ENCODE measurements at regions not wholly inside any gene's neighbourhood (a gene's known extent, or its start where the extent isn't known, plus 50 kb on each side); places are given as distances from the start of the nearest gene placed in this dataset.

GRCh38 chr4:162727232-162727631 is 439.5 kb downstream of the NAF1 start:
- Histone ChIP-seq H3K9ac (ENCODE audit: low read length) (no peak overlapping the region), H2AFZ (ENCODE audit: low read length) (no peak overlapping the region), H3K9me3 (ENCODE audit: low read length) (no peaks in the 10 kb centered on the region), H3K9me2 (replicated peaks; ENCODE audit: low read length) (no peaks in the 10 kb centered on the region), H3F3A (ENCODE audit: low read length, unreplicated experiment) (no peaks in the 10 kb centered on the region), H3K27me3 (ENCODE audit: low read length) (no peaks in the 10 kb centered on the region), H3K79me2 (ENCODE audit: low read length) (no peaks in the 10 kb centered on the region), H4K20me1 (ENCODE audit: low read length) (no peaks in the 10 kb centered on the region), H3K4me1 (ENCODE audit: insufficient read depth, low read length) (no peaks in the 10 kb centered on the region), H3K4me3 (ENCODE audit: low read length) (no peak overlapping the region), H3K27ac (ENCODE audit: low read length) (no peak overlapping the region), H3K4me2 (ENCODE audit: low read length) (no peak overlapping the region), H3K36me3 (ENCODE audit: low read depth, low read length) (no peaks in the 10 kb centered on the region)
- ATAC-seq (no peak), DNase-seq (peak; percentile 1)
- intact Hi-C loops (cut with micrococcal nuclease): no loop called here
- no TSS peak for BruUV-seq (replicated peaks)
- TF ChIP-seq CTCF (conservative IDR thresholded peaks at IDR 0.05; ENCODE audit: low read depth, low read length) (no peak), EZH2phosphoT487 (IDR thresholded peaks at IDR 0.05; ENCODE audit: borderline replicate concordance, low read length) (no peak), EZH2 (IDR thresholded peaks at IDR 0.05; ENCODE audit: low read length, unreplicated experiment) (no peak)
- CTCF ChIA-PET: no interaction called here
- POLR2A ChIA-PET (ENCODE audit: unreplicated experiment): no interaction called here

DNA sequence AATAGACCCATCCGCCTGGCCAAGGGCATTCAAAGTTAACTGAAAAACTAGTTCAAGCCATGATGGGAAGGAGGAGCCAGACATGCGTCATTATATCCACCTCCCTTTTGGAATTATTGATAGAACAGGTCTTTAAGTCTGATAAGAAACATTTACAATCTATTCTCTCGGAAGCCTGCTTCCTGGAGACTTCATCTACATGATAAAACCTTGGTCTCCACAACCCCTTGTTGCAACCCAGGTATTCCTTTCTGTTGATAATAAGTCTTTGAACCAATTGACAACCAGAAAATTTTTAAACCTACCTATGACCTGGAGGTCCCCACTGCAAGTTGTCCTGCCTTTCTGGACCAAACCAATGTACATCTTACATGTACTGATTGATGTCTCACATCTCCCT is 451.3 kb downstream of the NAF1 start:
- Histone ChIP-seq H2AFZ (ENCODE audit: low read length) (no peak overlapping the region), H4K20me1 (ENCODE audit: low read length) (no peaks in the 10 kb centered on the region), H3F3A (ENCODE audit: low read length, unreplicated experiment) (no peaks in the 10 kb centered on the region), H3K9me2 (replicated peaks; ENCODE audit: low read length) (no peaks in the 10 kb centered on the region), H3K36me3 (ENCODE audit: low read depth, low read length) (no peaks in the 10 kb centered on the region), H3K4me2 (ENCODE audit: low read length) (no peak overlapping the region), H3K4me1 (ENCODE audit: insufficient read depth, low read length) (no peaks in the 10 kb centered on the region), H3K79me2 (ENCODE audit: low read length) (no peaks in the 10 kb centered on the region), H3K27ac (ENCODE audit: low read length) (no peak overlapping the region), H3K9ac (ENCODE audit: low read length) (no peak overlapping the region), H3K27me3 (ENCODE audit: low read length) (no peaks in the 10 kb centered on the region), H3K4me3 (ENCODE audit: low read length) (no peak overlapping the region), H3K9me3 (ENCODE audit: low read length) (no peaks in the 10 kb centered on the region)
- intact Hi-C loops (cut with micrococcal nuclease): no loop called here
- POLR2A ChIA-PET (ENCODE audit: unreplicated experiment): no interaction called here
- no peak for DNase-seq
- no peak for ATAC-seq
- no TSS peak for BruUV-seq (replicated peaks)
- TF ChIP-seq EZH2 (IDR thresholded peaks at IDR 0.05; ENCODE audit: low read length, unreplicated experiment) (no peak), EZH2phosphoT487 (IDR thresholded peaks at IDR 0.05; ENCODE audit: borderline replicate concordance, low read length) (no peak), CTCF (conservative IDR thresholded peaks at IDR 0.05; ENCODE audit: low read depth, low read length) (no peak)
- CTCF ChIA-PET: no interaction called here

GRCh38 chr4:162707962-162708361 is 458.7 kb downstream of the NAF1 start:
- no peak overlapping the region for H3K27ac ChIP-seq (ENCODE audit: low read length)
- ATAC-seq: no peak
- no peak overlapping the region for H3K4me2 ChIP-seq (ENCODE audit: low read length)
- no peaks in the 10 kb centered on the region for H3K79me2 ChIP-seq (ENCODE audit: low read length)
- no peaks in the 10 kb centered on the region for H3K36me3 ChIP-seq (ENCODE audit: low read depth, low read length)
- H3K4me1 ChIP-seq (ENCODE audit: insufficient read depth, low read length): no peaks in the 10 kb centered on the region
- no peak overlapping the region for H3K9ac ChIP-seq (ENCODE audit: low read length)
- BruUV-seq (replicated peaks): no TSS peak
- no peaks in the 10 kb centered on the region for H3K9me3 ChIP-seq (ENCODE audit: low read length)
- no peak for DNase-seq
- no peaks in the 10 kb centered on the region for H3K9me2 ChIP-seq (replicated peaks; ENCODE audit: low read length)
- H3K4me3 ChIP-seq (ENCODE audit: low read length): no peak overlapping the region
- TF ChIP-seq CTCF (conservative IDR thresholded peaks at IDR 0.05; ENCODE audit: low read depth, low read length): no peak
- TF ChIP-seq EZH2 (IDR thresholded peaks at IDR 0.05; ENCODE audit: low read length, unreplicated experiment): no peak
- TF ChIP-seq EZH2phosphoT487 (IDR thresholded peaks at IDR 0.05; ENCODE audit: borderline replicate concordance, low read length): no peak
- intact Hi-C loops (cut with micrococcal nuclease): no loop called here
- no peaks in the 10 kb centered on the region for H3F3A ChIP-seq (ENCODE audit: low read length, unreplicated experiment)
- ChIA-PET POLR2A (ENCODE audit: unreplicated experiment) (no interaction called here), CTCF (no interaction called here)
- H4K20me1 ChIP-seq (ENCODE audit: low read length): no peaks in the 10 kb centered on the region
- H3K27me3 ChIP-seq (ENCODE audit: low read length): no peaks in the 10 kb centered on the region
- H2AFZ ChIP-seq (ENCODE audit: low read length): no peak overlapping the region

Data from PC-3 (cell line).